Smooth muscle cell (in vitro differentiated cells): ENCODE measurements at regions not wholly inside any gene's neighbourhood (a gene's known extent, or its start where the extent isn't known, plus 50 kb on each side); places are given as distances from the start of the nearest gene placed in this dataset.
A peak's percentile ranks its signal among the peaks of the same experiment; 100 is the strongest.

ENCODE experiments used
- DNase-seq: peaks from one replicate; lab custom pipeline; 2025; ENCODE audit not compliant: unreplicated experiment; lab: John Stamatoyannopoulos, UW
- H2AFZ ChIP-seq: fragments of 200-600 bp; sonication (generic); 2 replicates; pipeline ENCODE4 v1.6.0; 2016; ENCODE audit warnings: antibody characterized with exemption, low read depth, mild to moderate bottlenecking
- H3F3A ChIP-seq: fragments of 200-600 bp; sonication (generic); 2 replicates; pipeline ENCODE4 v1.6.0; 2017; ENCODE audit warnings: antibody characterized with exemption, low read depth
- H3K27ac ChIP-seq: fragments of 200-600 bp; sonication (generic); 2 replicates; pipeline ENCODE4 v1.5.1; 2016; ENCODE audit warnings: low read depth, mild to moderate bottlenecking
- H3K27me3 ChIP-seq: fragments of 200-600 bp; sonication (generic); 2 replicates; pipeline ENCODE4 v1.6.1; 2016; ENCODE audit warnings: low read depth, mild to moderate bottlenecking
- H3K36me3 ChIP-seq: fragments of 200-600 bp; sonication (generic); 2 replicates; pipeline ENCODE4 v1.5.1; 2016; ENCODE audit warnings: low read depth
- H3K4me1 ChIP-seq: fragments of 200-600 bp; sonication (generic); 2 replicates; pipeline ENCODE4 v1.5.1; 2016; ENCODE audit warnings: low read depth
- H3K4me2 ChIP-seq: fragments of 200-600 bp; sonication (generic); 2 replicates; pipeline ENCODE4 v1.6.0; 2016; ENCODE audit warnings: mild to moderate bottlenecking
- H3K4me3 ChIP-seq: fragments of 200-600 bp; sonication (generic); 2 replicates; pipeline ENCODE4 v1.5.1; 2016; ENCODE audit warnings: mild to moderate bottlenecking
- H3K79me2 ChIP-seq: fragments of 200-600 bp; sonication (generic); 2 replicates; pipeline ENCODE4 v1.6.0; 2016; ENCODE audit warnings: low read depth, mild to moderate bottlenecking
- H3K9ac ChIP-seq: fragments of 200-600 bp; sonication (generic); 2 replicates; pipeline ENCODE4 v1.6.0; 2016; ENCODE audit warnings: low read depth
- H3K9me3 ChIP-seq: fragments of 200-600 bp; sonication (generic); replicated peaks from 2 replicates; pipeline ENCODE4 v1.5.1; 2016; ENCODE audit warnings: low read depth
- H4K20me1 ChIP-seq: fragments of 200-600 bp; sonication (generic); 2 replicates; pipeline ENCODE4 v1.6.0; 2016; ENCODE audit warnings: low read depth
- WGBS: methylation state at CpG from one replicate; pipeline ENCODE4 v1.1.7; 2016; ENCODE audit warnings: low lambda C conversion rate; 5-methylcytosine and 5-hydroxymethylcytosine counted together
- TF ChIP-seq, protein P1 (sequence below): fragments of 200-600 bp; sonication (generic); IDR thresholded peaks from 2 replicates; pipeline ENCODE4 v1.5.1; 2017; ENCODE audit warnings: borderline replicate concordance, mild to moderate bottlenecking, antibody characterized with exemption; ENCODE audit not compliant: insufficient read depth, poor library complexity, severe bottlenecking

DNA sequence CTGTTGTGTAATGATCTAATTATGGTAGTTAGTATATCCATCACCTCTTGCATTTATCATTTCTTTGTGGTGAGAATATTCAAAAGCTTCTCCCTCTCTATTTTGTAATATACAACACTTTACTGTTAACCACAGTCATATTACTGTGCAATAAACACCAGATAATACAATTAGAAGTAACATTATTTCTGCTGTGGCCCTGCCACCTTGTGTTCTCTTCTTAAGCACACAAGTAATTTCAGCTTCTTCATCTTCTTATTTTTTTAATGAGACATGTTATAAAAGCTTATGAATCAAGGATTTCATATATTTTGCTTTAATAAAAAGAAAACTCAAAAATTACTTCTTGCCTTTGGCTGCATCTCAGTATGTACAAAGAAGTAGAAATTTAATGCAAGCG lies 675.2 kb upstream of the INTU start:
- H3K27ac ChIP-seq: no peak overlapping the region
- no peaks in the 10 kb centered on the region for H3K9me3 ChIP-seq
- H3F3A ChIP-seq: peaks cover 4% of the 10 kb centered on the region
- no peaks in the 10 kb centered on the region for H3K79me2 ChIP-seq
- no peaks in the 10 kb centered on the region for H4K20me1 ChIP-seq
- H3K27me3 ChIP-seq: no peaks in the 10 kb centered on the region
- peaks cover 17% of the 10 kb centered on the region for H3K4me1 ChIP-seq
- H3K4me3 ChIP-seq: no peak overlapping the region
- no peak overlapping the region for H2AFZ ChIP-seq
- no peak for DNase-seq
- no peak overlapping the region for H3K9ac ChIP-seq
- 77% methylated on average over 1 of the region's 1 CpG for WGBS
- TF ChIP-seq, protein P1, sequence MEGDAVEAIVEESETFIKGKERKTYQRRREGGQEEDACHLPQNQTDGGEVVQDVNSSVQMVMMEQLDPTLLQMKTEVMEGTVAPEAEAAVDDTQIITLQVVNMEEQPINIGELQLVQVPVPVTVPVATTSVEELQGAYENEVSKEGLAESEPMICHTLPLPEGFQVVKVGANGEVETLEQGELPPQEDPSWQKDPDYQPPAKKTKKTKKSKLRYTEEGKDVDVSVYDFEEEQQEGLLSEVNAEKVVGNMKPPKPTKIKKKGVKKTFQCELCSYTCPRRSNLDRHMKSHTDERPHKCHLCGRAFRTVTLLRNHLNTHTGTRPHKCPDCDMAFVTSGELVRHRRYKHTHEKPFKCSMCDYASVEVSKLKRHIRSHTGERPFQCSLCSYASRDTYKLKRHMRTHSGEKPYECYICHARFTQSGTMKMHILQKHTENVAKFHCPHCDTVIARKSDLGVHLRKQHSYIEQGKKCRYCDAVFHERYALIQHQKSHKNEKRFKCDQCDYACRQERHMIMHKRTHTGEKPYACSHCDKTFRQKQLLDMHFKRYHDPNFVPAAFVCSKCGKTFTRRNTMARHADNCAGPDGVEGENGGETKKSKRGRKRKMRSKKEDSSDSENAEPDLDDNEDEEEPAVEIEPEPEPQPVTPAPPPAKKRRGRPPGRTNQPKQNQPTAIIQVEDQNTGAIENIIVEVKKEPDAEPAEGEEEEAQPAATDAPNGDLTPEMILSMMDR: no peak
- H3K36me3 ChIP-seq: no peaks in the 10 kb centered on the region
- H3K4me2 ChIP-seq: no peak overlapping the region

DNA sequence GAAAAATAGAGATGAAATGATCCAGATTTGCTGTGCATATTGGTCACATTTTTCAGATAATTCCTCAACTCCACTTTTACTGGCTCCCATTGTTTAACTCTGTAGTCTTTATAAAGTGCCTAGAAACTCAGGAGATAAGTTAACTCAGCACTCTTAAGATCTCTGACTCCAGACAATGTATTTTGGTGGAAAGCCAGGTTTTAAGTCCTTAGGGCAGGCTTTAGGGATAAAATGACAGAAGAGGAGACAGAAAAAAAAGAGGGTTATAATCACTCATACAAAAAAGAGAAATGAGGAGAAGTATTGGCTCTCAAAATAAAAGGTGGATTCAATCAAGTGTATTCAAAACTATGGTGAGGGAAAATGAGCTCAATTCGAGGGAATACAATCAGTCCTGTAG lies 674.8 kb upstream of the INTU start:
- no peak overlapping the region for H3K9ac ChIP-seq
- H3K27me3 ChIP-seq: no peaks in the 10 kb centered on the region
- TF ChIP-seq, protein P1: no peak
- no peak overlapping the region for H3K4me2 ChIP-seq
- H3K4me3 ChIP-seq: no peak overlapping the region
- peaks cover 17% of the 10 kb centered on the region for H3K4me1 ChIP-seq
- H3K9me3 ChIP-seq: no peaks in the 10 kb centered on the region
- H3K79me2 ChIP-seq: no peaks in the 10 kb centered on the region
- no peaks in the 10 kb centered on the region for H3K36me3 ChIP-seq
- H4K20me1 ChIP-seq: no peaks in the 10 kb centered on the region
- no peak for DNase-seq
- H2AFZ ChIP-seq: no peak overlapping the region
- H3F3A ChIP-seq: peaks cover 4% of the 10 kb centered on the region
- no peak overlapping the region for H3K27ac ChIP-seq
- WGBS: 83% methylated on average over 1 of the region's 1 CpG

DNA sequence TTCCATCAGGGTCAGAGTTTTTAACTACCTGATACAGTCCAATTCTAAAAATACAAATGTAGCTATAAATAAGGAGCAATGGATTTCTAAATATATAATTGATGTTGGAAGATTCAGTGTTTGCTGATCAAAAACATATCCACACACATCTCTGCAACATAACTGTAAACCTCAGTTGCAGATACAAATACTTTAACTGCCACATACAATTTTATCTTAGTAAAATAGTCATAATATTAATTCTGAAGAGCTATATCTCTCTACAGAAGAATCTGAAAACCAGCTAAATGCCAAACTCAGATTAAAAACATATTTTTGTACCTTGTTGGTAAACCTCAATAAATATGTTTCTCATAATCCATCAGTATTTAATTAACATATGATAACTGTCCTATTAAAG lies 674.3 kb upstream of the INTU start:
- peaks cover 17% of the 10 kb centered on the region for H3K4me1 ChIP-seq
- TF ChIP-seq, protein P1: no peak
- no peak overlapping the region for H3K4me3 ChIP-seq
- H2AFZ ChIP-seq: no peak overlapping the region
- H3K4me2 ChIP-seq: no peak overlapping the region
- H3K36me3 ChIP-seq: no peaks in the 10 kb centered on the region
- H3K79me2 ChIP-seq: no peaks in the 10 kb centered on the region
- peaks cover 4% of the 10 kb centered on the region for H3F3A ChIP-seq
- H3K27me3 ChIP-seq: no peaks in the 10 kb centered on the region
- no peak overlapping the region for H3K9ac ChIP-seq
- no peaks in the 10 kb centered on the region for H3K9me3 ChIP-seq
- no peak overlapping the region for H3K27ac ChIP-seq
- H4K20me1 ChIP-seq: no peaks in the 10 kb centered on the region
- DNase-seq: no peak

DNA sequence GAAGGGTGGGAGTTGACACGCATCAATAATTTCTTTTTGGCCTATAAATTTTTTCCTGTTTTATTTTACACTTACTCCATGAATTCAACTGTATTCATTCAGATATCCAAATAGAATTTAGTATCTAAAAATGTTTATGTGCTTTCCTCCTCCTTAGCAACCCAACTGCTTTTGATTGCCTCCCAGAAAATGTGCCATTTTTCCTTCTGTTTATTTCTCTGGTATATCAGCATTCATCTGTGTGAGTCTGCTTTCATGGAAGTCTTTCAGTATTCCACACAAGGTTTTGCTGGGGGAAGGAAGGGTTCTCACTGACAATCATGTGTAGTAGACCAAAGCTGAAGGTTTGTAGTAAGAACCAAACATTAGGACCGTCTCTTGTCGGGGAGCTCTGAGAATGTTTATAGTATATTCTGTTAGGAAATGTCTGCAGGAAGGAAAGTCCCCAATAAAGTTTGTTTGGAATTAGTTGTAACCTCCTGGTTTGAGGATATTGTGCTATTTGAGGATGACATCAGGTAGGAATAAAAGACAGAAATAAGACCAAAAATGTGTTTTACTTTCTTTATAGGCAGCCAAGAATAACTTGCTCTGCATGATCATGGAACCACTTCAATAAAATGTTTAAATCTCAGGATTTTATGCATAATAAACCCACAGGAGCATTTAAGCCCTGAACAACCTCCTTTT lies 673.6 kb upstream of the INTU start:
- H3K4me3 ChIP-seq: no peak overlapping the region
- peaks cover 4% of the 10 kb centered on the region for H3F3A ChIP-seq
- no peaks in the 10 kb centered on the region for H3K36me3 ChIP-seq
- H3K27me3 ChIP-seq: no peaks in the 10 kb centered on the region
- no peaks in the 10 kb centered on the region for H4K20me1 ChIP-seq
- 65% methylated on average over 3 of the region's 3 CpGs for WGBS
- no peak for DNase-seq
- H2AFZ ChIP-seq: peak overlapping the region; percentile 64
- H3K9ac ChIP-seq: no peak overlapping the region
- TF ChIP-seq, protein P1: no peak
- H3K27ac ChIP-seq: no peak overlapping the region
- peak overlapping the region; percentile 6 for H3K4me2 ChIP-seq
- no peaks in the 10 kb centered on the region for H3K9me3 ChIP-seq
- no peaks in the 10 kb centered on the region for H3K79me2 ChIP-seq
- peaks cover 16% of the 10 kb centered on the region for H3K4me1 ChIP-seq
